NCI-H128 (cell line): ENCODE measurements at regions not wholly inside any gene's neighbourhood (a gene's known extent, or its start where the extent isn't known, plus 50 kb on each side); places are given as distances from the start of the nearest gene placed in this dataset.
"Not testable (repeated sequence)": the region's sequence is repeated elsewhere in the genome, so short reads cannot be mapped to it uniquely, and the experiment has no call there.

ENCODE experiments used
- DNase-seq: peaks from one replicate; lab custom pipeline; 2025; ENCODE audit not compliant: unreplicated experiment; lab: John Stamatoyannopoulos, UW

DNA sequence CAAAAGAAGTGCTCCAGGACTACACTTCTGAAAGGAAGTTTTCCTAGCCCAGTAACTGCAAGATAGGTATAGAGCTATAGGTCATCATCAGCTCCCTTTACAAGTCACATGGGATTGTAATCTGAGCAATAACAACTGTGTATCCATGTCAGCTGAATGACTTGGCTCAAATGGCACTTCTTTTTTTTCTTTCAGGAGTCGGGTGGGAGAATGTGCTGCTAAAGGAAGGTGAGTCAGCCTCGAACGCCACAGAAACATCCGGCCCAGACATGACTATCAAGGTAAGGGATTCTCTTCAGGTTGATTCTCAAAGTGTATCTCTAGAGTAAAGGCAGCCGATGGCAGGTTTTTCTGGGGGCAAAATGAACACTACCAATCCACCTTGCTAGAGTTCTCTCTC lies 192.2 kb downstream of the C9orf152 start:
- DNase-seq = no peak

DNA sequence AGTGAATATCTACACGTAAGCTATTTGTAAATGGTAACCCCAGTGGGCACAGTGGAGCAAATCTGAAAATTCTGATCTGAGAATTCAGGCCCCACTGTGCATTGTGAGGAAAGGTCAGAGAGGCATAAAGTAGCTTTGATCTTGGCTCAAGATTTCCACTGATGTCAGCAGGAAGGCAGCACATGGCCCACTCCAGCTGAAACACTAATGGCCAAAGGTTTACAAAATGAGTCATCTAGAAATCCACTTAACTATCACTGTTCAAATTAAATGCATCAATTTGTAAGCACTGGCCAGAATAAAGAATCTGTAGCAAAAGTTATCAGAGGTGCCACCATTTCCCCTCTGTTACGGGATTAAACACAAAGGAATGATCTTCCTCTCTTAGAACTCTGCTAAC lies 191.6 kb downstream of the C9orf152 start:
- DNase-seq = no peak

DNA sequence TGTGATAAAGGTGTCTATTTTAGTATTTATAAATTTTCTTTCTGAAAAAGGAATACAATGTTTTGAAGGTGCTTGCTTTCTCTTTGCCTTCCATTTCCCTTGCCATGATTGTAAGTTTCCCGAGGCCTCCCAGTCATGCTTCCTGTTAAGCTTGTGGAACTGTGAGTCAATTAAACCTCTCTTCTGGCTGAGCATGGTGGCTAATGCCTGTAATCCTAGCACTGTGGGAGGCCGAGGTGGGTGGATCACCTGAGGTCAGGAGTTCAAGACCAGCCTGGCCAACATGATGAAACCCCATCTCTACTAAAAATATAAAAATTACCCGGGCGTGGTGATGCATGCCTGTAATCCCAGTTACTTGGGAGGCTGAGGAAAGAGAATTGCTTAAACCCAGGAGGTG lies 187.7 kb downstream of the C9orf152 start:
- not testable (repeated sequence) for DNase-seq

DNA sequence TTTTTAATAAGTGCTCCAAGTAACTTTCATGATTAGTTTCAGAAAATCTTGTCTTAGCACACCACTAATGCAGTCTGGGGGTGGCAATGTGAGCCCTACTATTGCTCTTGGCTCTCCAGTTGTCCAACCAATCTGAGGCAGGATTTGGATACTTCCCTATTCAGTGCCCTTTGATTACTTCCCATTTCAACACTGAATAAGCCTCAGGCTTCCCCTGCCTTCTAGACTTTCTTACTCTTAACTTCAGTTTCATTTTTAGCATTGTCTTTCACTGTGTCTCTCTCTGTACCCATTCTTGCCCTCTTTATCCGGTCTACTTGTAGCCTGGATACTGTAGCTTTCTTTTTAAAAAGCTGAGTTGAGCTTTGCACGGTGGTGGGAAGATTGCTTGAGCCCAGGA lies 186.1 kb downstream of the C9orf152 start:
- no peak for DNase-seq

DNA sequence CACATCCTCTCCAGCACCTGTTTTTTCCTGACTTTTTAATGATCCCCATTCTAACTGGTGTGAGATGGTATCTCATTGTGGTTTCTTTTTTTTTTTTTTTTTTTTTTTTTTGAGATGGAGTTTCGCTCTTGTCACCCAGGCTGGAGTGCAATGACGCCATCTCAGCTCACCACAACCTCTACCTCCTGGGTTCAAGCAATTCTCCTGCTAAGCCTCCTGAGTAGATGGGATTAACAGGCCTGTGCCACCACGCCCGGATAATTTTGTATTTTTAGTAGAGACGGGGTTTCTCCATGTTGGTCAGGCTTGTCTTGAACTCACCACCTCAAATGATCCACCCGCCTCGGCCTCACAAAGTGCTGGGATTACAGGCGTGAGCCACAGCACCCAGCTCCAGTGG lies 184.7 kb downstream of the C9orf152 start:
- not testable (repeated sequence) for DNase-seq

DNA sequence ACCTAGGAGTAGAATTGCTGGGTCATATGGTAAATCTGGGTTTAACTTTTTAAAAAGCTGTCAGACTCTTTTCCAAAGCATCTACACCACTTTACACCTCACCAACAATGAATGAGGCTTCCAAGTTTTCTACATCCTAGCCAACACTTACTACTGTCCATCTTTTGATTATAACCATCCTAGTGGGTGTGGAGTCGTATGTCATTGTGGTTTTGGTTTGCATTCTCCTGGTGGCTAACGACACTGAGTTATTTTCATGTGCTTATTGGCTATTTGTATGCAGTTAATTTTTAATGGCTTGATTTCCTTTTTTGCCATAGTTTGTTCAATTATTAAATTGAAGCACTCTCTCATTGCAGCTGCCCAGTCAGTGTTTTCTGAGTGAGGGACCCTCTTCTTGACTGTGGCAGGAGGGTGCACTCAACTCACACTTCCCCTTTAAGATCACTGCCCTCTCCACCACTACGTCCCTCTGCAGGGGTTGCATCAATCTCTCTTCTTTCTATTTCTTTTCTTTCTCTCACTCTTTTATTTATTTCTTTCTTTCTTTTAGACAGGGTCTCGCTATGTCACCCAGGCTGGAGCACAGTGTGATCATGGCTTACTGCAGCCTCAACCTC lies 182.3 kb downstream of the C9orf152 start:
- no peak for DNase-seq

DNA sequence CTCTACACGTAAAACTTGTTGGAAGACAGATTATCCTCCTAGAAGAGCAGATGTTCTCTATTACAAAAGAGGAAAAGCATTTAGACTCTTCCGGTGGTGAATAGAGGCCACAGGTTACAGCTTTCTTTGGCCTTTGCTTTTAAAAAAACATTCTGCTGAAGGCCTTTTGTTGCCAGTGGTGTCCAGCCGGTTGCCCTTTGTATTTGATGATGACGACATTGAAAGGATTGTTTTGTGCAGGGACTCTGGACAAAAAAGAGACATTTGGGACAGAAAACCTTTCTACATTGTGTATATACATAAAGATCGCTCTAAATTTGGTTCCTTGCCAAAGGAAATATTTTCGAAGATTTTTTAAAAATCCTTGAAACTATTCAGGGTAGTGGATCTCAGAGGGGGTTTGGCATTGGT lies 180.3 kb downstream of the C9orf152 start:
- DNase-seq = no peak

DNA sequence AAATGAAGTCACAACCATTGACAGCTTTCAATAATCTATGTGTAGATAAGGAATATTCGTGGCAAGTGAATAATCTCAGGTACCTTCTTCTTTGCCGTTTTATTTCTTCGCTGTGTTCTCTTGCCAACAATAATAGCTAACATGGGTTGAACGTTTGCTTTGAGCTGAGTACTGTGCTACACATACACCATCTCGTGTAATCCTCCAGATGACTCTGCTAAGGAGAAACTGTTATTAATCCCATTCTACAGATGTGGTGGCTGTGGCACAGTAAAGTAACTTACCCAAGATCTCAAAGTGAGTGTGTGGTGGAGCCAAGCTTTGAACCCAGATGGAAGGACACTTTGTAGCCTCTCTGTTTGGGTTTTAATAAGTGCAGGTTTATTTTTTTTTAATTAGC lies 179.7 kb downstream of the C9orf152 start:
- no peak for DNase-seq

DNA sequence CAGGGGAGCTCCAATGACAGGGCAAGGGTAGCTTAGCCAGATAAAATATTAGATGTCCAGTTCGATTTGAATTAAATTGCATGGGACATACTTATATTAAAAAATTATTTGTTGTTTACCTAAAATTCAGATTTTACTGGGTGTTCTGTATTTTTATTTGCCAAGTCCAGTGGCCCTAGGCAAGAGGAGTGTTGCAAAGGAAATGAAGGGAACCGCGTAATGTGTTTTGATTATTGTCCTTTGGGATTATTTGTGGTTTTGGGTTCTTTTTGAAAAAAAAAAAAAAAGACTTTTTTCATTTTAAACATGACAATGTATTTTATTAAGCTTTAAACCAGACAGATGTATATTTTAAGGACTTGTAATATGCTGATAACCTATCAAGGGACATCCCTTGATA lies 179.3 kb downstream of the C9orf152 start:
- DNase-seq = no peak

DNA sequence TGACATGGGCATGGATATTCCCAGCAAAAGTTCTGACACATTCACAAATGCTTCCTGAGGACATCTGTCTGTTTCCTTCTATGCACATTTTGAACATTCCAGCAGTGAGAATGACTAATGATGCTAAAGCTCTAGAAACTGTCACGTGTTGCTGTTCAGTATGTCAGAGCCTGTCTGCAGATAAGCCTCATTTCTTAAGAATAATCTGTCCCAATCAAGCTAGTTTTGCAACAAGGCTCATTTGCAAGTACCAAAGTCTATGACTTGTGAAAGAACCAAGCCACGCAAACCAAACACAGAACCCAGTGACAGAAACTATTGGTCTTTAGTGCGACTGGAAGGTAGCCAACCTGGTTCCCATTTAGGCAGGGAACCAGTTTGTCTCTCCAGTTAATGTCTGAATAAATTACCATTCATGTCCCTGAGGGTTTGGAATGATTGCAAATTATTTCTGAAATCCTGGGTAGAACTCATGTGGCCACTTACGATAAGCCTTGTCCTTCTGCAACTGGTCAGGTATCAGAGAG lies 178.5 kb downstream of the C9orf152 start:
- DNase-seq = no peak

DNA sequence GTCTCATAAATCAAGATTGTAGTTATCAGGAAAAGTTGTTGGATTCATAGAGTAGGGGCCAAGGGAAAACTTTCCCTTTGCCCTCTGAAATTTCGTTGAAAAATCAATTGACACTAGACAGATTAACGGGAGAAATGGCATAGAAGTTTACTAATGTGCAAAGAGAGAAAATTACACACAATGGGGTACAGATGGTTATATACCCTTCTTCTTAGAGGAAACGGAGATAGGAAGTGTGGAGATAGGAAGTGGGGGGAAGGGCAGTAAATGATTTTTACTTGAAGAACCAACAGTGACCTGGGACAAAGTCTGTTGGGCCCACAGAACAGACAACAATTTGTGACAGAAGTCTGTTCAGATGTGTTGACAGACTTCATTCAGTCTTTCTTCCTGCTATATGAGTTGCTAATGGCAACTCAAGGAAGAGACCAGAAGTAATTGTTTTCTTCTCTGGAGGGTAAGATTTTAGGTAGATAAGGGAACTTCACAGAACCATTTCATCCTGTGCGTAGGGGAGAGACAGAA lies 177.9 kb downstream of the C9orf152 start:
- no peak for DNase-seq

DNA sequence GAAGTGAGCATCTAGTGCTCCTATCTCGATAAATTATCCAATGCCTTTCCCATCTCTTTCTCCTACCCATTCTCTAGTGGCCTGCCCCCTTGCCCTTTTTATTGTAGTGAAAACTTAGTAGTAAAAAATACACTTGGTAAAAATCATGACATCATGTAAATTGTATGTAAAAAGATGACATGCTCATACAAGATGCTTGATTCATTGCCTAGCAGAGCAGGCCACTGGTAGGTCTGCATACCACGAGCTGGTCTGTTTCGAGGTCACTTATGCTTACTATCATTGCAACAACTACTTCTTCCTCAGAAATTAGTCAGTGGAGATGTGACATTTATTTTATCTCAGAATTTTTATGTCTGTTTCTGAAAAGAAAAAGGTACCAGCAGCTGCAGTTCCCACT lies 177.3 kb downstream of the C9orf152 start:
- DNase-seq = no peak

DNA sequence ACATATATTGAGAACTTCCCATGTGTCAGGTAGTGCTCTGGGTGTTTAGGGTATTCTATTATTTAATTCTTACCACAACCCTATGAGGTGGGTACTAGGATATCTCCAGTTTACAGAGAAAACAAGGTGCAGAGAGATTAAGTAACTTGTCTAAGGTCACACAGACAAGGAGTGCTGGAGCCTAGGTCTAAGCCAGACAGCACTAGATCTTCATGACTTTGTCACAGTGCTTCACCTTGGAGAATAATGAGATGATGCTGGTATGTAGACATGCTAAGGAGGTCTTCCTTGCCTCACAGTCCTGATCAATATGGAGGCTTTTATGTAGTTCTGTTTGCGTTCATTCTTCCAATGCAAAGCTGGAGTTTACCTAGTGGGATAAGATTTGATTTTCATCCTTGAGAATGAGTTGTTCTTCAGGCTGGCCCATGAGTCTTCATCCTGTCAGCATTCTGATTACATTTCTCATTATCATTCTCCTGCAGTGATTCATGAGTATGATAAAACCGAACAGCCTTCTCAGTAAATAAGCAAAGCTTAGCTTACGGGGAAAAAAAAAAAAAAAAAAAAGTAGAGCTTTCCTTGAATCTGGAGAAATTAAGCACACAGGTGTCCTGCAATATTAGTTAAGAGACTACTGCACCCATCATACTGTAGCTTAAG lies 176.3 kb downstream of the C9orf152 start:
- no peak for DNase-seq

DNA sequence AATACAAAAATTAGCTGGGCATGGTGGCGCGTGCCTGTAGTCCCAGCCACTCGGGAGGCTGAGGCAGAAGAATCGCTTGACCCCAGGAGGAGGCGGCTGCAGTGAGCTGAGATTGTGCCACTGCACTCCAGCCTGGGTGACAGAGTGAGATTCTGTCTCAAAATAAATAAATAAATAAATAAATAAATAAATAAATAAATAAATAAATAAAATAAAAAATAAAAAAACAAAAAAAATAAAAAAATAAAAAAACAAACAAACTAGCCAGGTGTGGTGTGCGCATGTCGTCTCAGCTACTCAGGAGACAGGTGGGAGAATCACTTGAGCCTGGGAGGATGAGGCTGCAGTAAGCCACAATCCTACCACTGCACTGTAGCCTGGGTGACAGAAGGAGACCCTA lies 175.4 kb downstream of the C9orf152 start:
- not testable (repeated sequence) for DNase-seq

DNA sequence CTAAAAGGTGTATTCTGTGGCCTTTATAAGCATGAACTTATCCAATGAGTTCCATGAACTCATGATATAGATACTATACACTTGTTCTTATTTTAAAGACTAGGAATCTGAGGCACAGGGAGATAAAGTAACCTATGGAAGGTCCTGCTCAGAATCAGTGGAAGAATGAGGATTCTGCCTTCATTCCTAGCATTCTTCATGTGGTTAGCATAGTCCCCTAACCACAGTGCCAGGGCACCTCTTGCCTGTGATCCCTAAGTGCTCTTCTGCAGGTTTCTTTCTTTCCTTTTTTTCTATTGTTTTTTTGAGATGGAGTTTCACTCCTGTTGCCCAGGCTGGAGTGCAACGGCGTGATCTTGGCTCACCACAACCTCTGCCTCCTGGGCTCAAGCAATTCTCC lies 174.1 kb downstream of the C9orf152 start:
- DNase-seq = no peak

DNA sequence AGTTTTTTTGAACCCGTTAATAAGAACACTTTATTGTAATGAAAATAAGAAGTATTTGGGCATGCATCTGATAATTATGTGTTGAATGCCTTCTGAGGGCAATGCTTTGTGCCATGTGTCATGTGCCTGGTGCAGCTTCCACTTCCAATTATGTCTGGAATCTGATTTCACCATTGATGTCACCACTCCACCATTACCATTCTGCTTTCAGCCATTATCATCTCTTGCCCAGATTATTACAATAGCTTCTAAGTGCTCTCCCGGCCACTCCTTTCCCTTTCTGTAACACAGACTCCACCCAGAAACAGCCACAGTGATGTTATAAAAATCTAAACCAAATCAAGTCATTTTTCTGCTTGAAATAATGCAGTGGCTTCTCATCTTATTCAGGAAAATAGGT lies 171.7 kb downstream of the C9orf152 start:
- DNase-seq = no peak

DNA sequence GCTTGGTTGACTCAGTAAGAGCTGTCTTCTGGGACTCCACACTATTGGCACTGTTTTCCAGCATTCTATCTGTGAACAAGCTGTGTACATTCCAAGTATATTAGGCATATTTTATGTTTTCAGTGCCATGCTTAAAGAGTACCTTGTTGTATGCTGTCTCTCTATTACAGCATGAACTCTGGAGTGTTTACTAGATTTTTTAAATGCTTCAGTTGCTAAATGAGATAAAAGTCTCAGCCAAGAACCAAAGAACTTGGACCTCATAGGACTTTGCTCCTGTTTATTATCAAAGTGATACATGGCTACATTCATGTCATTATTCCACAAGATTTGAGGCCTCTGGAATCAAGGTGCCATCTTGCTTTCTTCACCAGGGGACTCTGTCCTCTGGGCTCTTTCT lies 167.2 kb downstream of the C9orf152 start:
- no peak for DNase-seq

DNA sequence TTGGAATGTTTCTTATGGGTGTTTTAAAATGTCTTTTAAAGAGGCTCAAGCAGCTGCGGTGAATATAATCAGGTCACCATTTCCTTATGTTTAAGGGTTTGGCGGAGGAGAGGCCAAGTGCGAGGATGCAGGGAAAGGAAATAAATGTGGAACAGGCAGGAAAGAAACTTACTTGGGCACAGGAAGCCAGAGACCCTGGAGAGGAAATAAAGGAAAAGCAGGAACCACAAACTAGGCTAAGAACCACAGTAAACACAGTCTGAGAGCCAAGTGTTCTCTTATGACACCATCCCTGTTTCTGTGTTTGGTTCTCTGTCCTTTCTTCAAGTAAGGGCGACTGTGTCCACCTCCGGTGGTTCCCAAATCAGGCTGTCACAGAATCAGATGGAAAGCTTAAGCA lies 166.5 kb downstream of the C9orf152 start:
- DNase-seq = no peak

DNA sequence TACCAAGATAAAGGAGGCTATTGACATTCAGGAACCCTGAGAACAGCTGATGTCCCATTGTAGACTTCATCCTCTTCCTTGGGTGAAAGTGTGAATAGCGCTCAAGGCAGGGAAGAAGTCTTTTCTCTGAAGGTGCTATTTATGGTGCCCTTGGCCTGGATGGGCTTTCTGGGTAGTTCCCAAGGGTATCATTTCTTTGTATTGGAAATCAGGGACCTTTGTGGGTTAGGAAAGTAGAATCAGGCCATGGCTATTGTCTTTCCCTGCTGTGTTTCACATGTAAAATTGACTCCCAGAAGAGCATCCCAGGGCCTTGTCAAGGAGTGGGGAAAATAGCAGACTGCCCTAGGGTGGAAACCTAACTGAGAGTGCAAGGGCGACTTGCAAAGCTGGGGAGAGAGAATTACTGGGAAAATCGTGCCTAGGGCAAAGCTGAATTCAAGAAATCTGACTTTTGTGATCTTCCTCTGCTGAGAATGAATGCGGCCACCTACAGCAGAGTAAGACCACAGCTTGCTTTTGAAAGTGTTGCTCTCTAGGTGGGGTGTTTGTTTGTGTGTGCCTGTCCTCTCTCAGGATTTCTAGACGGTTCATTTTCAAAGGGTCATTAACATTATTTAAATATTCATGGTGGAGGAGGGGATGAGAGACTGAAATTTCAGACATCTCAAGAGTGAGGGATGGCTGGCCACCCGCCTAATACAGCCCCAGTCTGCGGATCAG lies 160.6 kb downstream of the C9orf152 start:
- no peak for DNase-seq

DNA sequence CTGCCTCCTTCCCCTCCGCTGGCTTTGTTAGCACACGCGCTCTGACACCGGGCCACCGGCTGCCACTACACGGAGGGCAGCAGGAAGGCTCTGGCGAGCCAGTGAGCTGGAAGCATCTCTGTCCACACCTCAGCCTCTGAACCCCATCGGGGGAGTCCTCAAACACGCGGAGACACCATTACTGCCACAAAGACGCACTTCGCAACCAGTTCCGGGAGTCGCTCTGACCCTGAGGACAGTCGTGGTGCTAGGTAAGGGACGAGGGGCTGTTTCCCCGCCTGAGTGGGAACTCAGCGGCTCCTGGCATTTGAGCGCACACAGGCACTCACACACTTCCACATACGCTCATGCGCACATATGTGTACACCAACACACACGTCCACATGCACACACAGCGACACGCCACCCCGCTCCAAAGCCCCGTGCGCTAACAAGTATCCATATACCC lies 160.0 kb downstream of the C9orf152 start:
- peak; percentile 19 for DNase-seq

DNA sequence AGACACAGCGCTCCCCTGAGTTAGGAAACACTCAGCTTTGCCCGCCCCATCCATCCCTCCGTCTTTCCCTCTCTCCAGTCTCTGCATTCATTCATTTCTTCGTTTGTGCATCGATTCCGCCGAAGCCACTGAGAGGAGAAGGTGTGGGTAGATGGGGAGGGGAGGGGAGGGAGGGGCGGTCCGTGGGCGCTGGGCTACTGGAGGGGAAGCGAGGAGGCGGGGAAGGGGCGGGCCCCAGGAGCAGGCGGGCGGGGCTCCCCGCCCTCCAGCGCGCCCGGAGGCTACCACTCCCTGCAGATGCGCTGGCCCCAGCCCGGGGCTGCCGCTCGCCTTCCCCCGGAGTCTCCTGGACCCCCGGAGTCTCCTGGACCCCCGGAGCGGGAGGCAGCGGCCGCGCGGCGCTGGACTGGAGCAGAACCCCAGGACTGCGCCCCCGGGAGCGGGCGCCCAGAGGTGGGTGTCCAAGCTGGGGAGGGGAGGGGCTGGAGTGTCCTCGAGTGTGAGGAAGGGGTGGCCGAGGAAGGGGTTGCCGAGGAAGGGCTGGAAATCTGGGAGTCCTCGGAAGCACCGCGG lies 159.5 kb downstream of the C9orf152 start:
- peak; percentile 66 for DNase-seq
